GM23248 (cell line): ENCODE measurements at regions not wholly inside any gene's neighbourhood (a gene's known extent, or its start where the extent isn't known, plus 50 kb on each side); places are given as distances from the start of the nearest gene placed in this dataset.

Experiments used
- EZH2 ChIP-seq: fragments of 200-600 bp; sonication (generic); IDR thresholded peaks from 2 replicates; pipeline ENCODE4 v1.6.1; 2018; ENCODE audit warnings: antibody characterized with exemption, mild to moderate bottlenecking; ENCODE audit not compliant: insufficient read depth, poor library complexity, severe bottlenecking
- EZH2phosphoT487 ChIP-seq: fragments of 200-600 bp; sonication (generic); IDR thresholded peaks from 2 replicates; pipeline ENCODE4 v1.6.1; 2018; ENCODE audit warnings: antibody characterized with exemption, moderate library complexity, mild to moderate bottlenecking, low read depth; ENCODE audit not compliant: insufficient read depth

DNA sequence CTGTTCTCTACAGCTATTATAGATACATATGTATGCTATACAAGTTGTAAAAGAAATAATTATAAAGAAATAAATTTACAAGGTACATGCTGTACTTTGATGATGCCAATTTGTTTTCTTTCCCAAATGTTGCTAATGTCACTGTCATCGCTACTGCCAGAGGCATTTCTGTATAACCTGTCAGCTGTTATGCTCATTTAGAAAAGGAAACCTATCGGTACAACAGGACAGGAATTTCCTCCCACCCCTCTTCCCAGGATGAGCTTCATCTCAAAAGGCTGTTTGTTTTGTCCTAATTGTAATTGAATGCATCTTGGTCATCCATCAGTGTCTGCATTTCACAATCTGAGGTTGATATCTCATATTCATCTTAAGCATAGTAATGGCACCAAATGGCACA is 975.7 kb downstream of the TTLL7 start:
- TF ChIP-seq EZH2 = no peak
- TF ChIP-seq EZH2phosphoT487 = no peak
